NB4 (cell line): ENCODE measurements at regions not wholly inside any gene's neighbourhood (a gene's known extent, or its start where the extent isn't known, plus 50 kb on each side); places are given as distances from the start of the nearest gene placed in this dataset.
A peak's percentile ranks its signal among the peaks of the same experiment; 100 is the strongest.

Experiments
- DNase-seq: peaks from one replicate; pipeline ENCODE4 v3.0.0; 2010; ENCODE audit warnings: low read depth
- H3K4me3 ChIP-seq: one replicate; pipeline ENCODE4 v1.5.1; 2011; ENCODE audit warnings: mild to moderate bottlenecking, low read depth, low read length, moderate library complexity
- CTCF ChIP-seq: IDR thresholded peaks from one replicate; pipeline ENCODE4 v1.5.1; 2012; ENCODE audit warnings: low read depth, low read length
- MAX ChIP-seq: IDR thresholded peaks from 2 replicates; pipeline ENCODE4 v1.6.1; 2011; ENCODE audit warnings: low read depth, low read length
- MYC ChIP-seq: IDR thresholded peaks from 2 replicates; pipeline ENCODE4 v1.6.1; 2011; ENCODE audit warnings: low read depth, low read length
- POLR2A ChIP-seq: IDR thresholded peaks from 2 replicates; pipeline ENCODE4 v1.6.1; 2011; ENCODE audit warnings: mild to moderate bottlenecking; ENCODE audit not compliant: insufficient read length; ENCODE audit errors: extremely low read depth

GRCh38 chr2:239603411-239604356 is 202.9 kb upstream of the HDAC4 start:
- H3K4me3 ChIP-seq: no peak overlapping the region
- TF ChIP-seq MAX (no peak), CTCF (no peak), MYC (no peak), POLR2A (no peak)
- DNase-seq: peak; percentile 30

- H3K4me3 ChIP-seq: no peak overlapping the region
- no peak for DNase-seq
- no peak for TF ChIP-seq POLR2A
- TF ChIP-seq CTCF: no peak
Observed at GRCh38 chr2:239602290-239603282, 201.8 kb upstream of the HDAC4 start.

- no peak overlapping the region for H3K4me3 ChIP-seq
- TF ChIP-seq POLR2A (no peak), MYC (no peak), MAX (no peak), CTCF (no peak)
- DNase-seq: no peak
Observed at GRCh38 chr2:239601880-239602279, 201.1 kb upstream of the HDAC4 start.

GRCh38 chr2:239601201-239601851 is 200.5 kb upstream of the HDAC4 start:
- H3K4me3 ChIP-seq: no peak overlapping the region
- DNase-seq: no peak
- TF ChIP-seq CTCF: no peak
- no peak for TF ChIP-seq POLR2A
- no peak for TF ChIP-seq MYC

- no peak for TF ChIP-seq MAX
- no peak for TF ChIP-seq CTCF
- no peak overlapping the region for H3K4me3 ChIP-seq
- no peak for DNase-seq
Observed at GRCh38 chr2:239600650-239601049, 199.8 kb upstream of the HDAC4 start.
